Esophagus (tissue), 2 donors: ENCODE measurements at regions not wholly inside any gene's neighbourhood (a gene's known extent, or its start where the extent isn't known, plus 50 kb on each side); places are given as distances from the start of the nearest gene placed in this dataset.

Experiments
- H3K27ac ChIP-seq, 2 donors: one replicate each; pipeline ENCODE4 v1.5.1; 2013; ENCODE audit warnings: low read depth in 2 of 2, mild to moderate bottlenecking in 2 of 2, inconsistent platforms in 1 of 2, low read length in 1 of 2, moderate library complexity in 1 of 2
- H3K27me3 ChIP-seq, 2 donors: one replicate each; pipeline ENCODE4 v1.6.1; 2013; ENCODE audit warnings: low read length in 2 of 2, control low read depth in 1 of 2, mild to moderate bottlenecking in 1 of 2; ENCODE audit not compliant: insufficient read depth in 2 of 2, control insufficient read depth in 1 of 2
- H3K36me3 ChIP-seq, 2 donors: one replicate each; pipeline ENCODE4 v1.6.1; 2013; ENCODE audit warnings: low read length in 1 of 2; ENCODE audit not compliant: control insufficient read depth in 2 of 2, insufficient read depth in 2 of 2
- H3K4me1 ChIP-seq, 2 donors: one replicate each; pipeline ENCODE4 v1.6.1; 2013; ENCODE audit warnings: low read length in 1 of 2; ENCODE audit not compliant: control insufficient read depth in 2 of 2, insufficient read depth in 2 of 2
- H3K4me3 ChIP-seq, 2 donors: one replicate each; pipeline ENCODE4 v1.5.1; 2013; ENCODE audit warnings: low read length in 2 of 2, mild to moderate bottlenecking in 2 of 2, low read depth in 1 of 2, moderate library complexity in 1 of 2
- H3K9me3 ChIP-seq, 2 donors: one replicate each; pipeline ENCODE4 v1.6.1; 2013; ENCODE audit warnings: mild to moderate bottlenecking in 2 of 2, low read depth in 1 of 2, low read length in 1 of 2, moderate library complexity in 1 of 2; ENCODE audit not compliant: control insufficient read depth in 2 of 2, insufficient read depth in 1 of 2
- WGBS, 2 donors: extraction: QIAGEN DNeasy Blood & Tissue Kit; methylation state at CpG; one replicate each; pipeline ENCODE4 v1.1.7; 2013; 5-methylcytosine and 5-hydroxymethylcytosine counted together
- donor health status: healthy with polysubstance abuse.
- donor health status: Bipolar disorder and iron deficiency.

- Histone ChIP-seq H3K27ac (no peak overlapping the region), H3K27me3 (no peaks in the 10 kb centered on the region), H3K4me1 (no peaks in the 10 kb centered on the region), H3K4me3 (no peak overlapping the region), H3K36me3 (no peaks in the 10 kb centered on the region), H3K9me3 (no peaks in the 10 kb centered on the region)
- WGBS, 2 donors = 81 to 87% methylated on average over 5 of the region's 5 CpGs
Measured at GRCh38 chr11:19520681-19521080, 192.0 kb upstream of the NAV2 start.

GRCh38 chr11:19519912-19520641 lies 192.6 kb upstream of the NAV2 start:
- Histone ChIP-seq H3K36me3 (no peaks in the 10 kb centered on the region), H3K4me3 (no peak overlapping the region), H3K27ac (no peak overlapping the region), H3K9me3 (no peaks in the 10 kb centered on the region), H3K27me3 (no peaks in the 10 kb centered on the region), H3K4me1 (no peaks in the 10 kb centered on the region)
- 69 to 76% methylated on average over 8 of the region's 8 CpGs for WGBS, 2 donors

- H3K27ac ChIP-seq = no peak overlapping the region
- H3K36me3 ChIP-seq = no peaks in the 10 kb centered on the region
- no peaks in the 10 kb centered on the region for H3K27me3 ChIP-seq
- no peaks in the 10 kb centered on the region for H3K9me3 ChIP-seq
- WGBS, 2 donors = 69 to 81% methylated on average over 4 of the region's 4 CpGs
- H3K4me3 ChIP-seq = no peak overlapping the region
- H3K4me1 ChIP-seq = no peaks in the 10 kb centered on the region
Measured at GRCh38 chr11:19519353-19519752, 193.3 kb upstream of the NAV2 start.

- no peaks in the 10 kb centered on the region for H3K4me1 ChIP-seq
- H3K27ac ChIP-seq = no peak overlapping the region
- H3K9me3 ChIP-seq = no peaks in the 10 kb centered on the region
- H3K36me3 ChIP-seq = no peaks in the 10 kb centered on the region
- no peaks in the 10 kb centered on the region for H3K27me3 ChIP-seq
- no peak overlapping the region for H3K4me3 ChIP-seq
- WGBS, 2 donors = 69 to 71% methylated on average over 2 of the region's 2 CpGs
Measured at GRCh38 chr11:19513253-19513652, 199.4 kb upstream of the NAV2 start.

- H3K4me3 ChIP-seq = no peak overlapping the region
- 78 to 80% methylated on average over 4 of the region's 4 CpGs for WGBS, 2 donors
- no peaks in the 10 kb centered on the region for H3K9me3 ChIP-seq
- H3K36me3 ChIP-seq = no peaks in the 10 kb centered on the region
- H3K27ac ChIP-seq = no peak overlapping the region
- no peaks in the 10 kb centered on the region for H3K27me3 ChIP-seq
- no peaks in the 10 kb centered on the region for H3K4me1 ChIP-seq
Measured at GRCh38 chr11:19512618-19513017, 200.0 kb upstream of the NAV2 start.

- no peaks in the 10 kb centered on the region for H3K4me1 ChIP-seq
- H3K36me3 ChIP-seq = no peaks in the 10 kb centered on the region
- H3K27ac ChIP-seq = no peak overlapping the region
- 37 to 56% methylated on average over 8 to 9 of the region's 9 CpGs for WGBS, 2 donors
- H3K4me3 ChIP-seq = no peak overlapping the region
- no peaks in the 10 kb centered on the region for H3K9me3 ChIP-seq
- H3K27me3 ChIP-seq = no peaks in the 10 kb centered on the region
Measured at GRCh38 chr11:19511413-19512183, 201.0 kb upstream of the NAV2 start.

GRCh38 chr11:19511066-19511412 lies 201.6 kb upstream of the NAV2 start:
- H3K27ac ChIP-seq = no peak overlapping the region
- H3K9me3 ChIP-seq = no peaks in the 10 kb centered on the region
- no peak overlapping the region for H3K4me3 ChIP-seq
- H3K27me3 ChIP-seq = no peaks in the 10 kb centered on the region
- H3K4me1 ChIP-seq = no peaks in the 10 kb centered on the region
- no peaks in the 10 kb centered on the region for H3K36me3 ChIP-seq
- WGBS, 2 donors = 56 to 67% methylated on average over 1 of the region's 1 CpG

- Histone ChIP-seq H3K9me3 (no peaks in the 10 kb centered on the region), H3K36me3 (no peaks in the 10 kb centered on the region), H3K4me1 (no peaks in the 10 kb centered on the region), H3K4me3 (no peak overlapping the region), H3K27ac (no peak overlapping the region), H3K27me3 (no peaks in the 10 kb centered on the region)
- WGBS, 2 donors = 60 to 63% methylated on average over 8 of the region's 8 CpGs
Measured at GRCh38 chr11:19510468-19510867, 202.2 kb upstream of the NAV2 start.

- no peaks in the 10 kb centered on the region for H3K9me3 ChIP-seq
- H3K4me3 ChIP-seq = no peak overlapping the region
- WGBS, 2 donors = 70 to 72% methylated on average over 6 of the region's 6 CpGs
- H3K27me3 ChIP-seq = no peaks in the 10 kb centered on the region
- no peaks in the 10 kb centered on the region for H3K36me3 ChIP-seq
- no peaks in the 10 kb centered on the region for H3K4me1 ChIP-seq
- H3K27ac ChIP-seq = no peak overlapping the region
Measured at GRCh38 chr11:19509215-19509614, 203.4 kb upstream of the NAV2 start.

GRCh38 chr11:19508165-19508564 lies 204.5 kb upstream of the NAV2 start:
- Histone ChIP-seq H3K36me3 (no peaks in the 10 kb centered on the region), H3K27me3 (no peaks in the 10 kb centered on the region), H3K4me1 (no peaks in the 10 kb centered on the region), H3K9me3 (no peaks in the 10 kb centered on the region), H3K27ac (no peak overlapping the region), H3K4me3 (no peak overlapping the region)
- 73 to 91% methylated on average over 2 of the region's 2 CpGs for WGBS, 2 donors
